Posterior cingulate gyrus (tissue), 11 donors: ENCODE measurements at regions not wholly inside any gene's neighbourhood (a gene's known extent, or its start where the extent isn't known, plus 50 kb on each side); places are given as distances from the start of the nearest gene placed in this dataset.
"Not testable (repeated sequence)": the region's sequence is repeated elsewhere in the genome, so short reads cannot be mapped to it uniquely, and the experiment has no call there.

Source experiments
- DNase-seq, 10 donors: peaks; one replicate each; pipeline versions ENCODE4 v3.0.0 to v3.0.0-alpha.2; 2020 to 2021; ENCODE audit warnings: mixed read lengths in 3 of 10
- intact Hi-C: fragments of 100-400 bp; cut with DNase I; formaldehyde crosslinking; loops from one replicate; pipeline ENCODE4 v1.15.1; 2023

- no peak for DNase-seq
- intact Hi-C loops: no loop called here
Observed at GRCh38 chr5:154595662-154596061, 117.6 kb upstream of the HAND1 start.

- intact Hi-C loops: no loop called here
- DNase-seq: no peak
Observed at GRCh38 chr5:154593796-154594195, 115.8 kb upstream of the HAND1 start.

GRCh38 chr5:154593071-154593470 is 115.0 kb upstream of the HAND1 start:
- no peak for DNase-seq
- intact Hi-C loops: no loop called here

- DNase-seq: peak in 1 of 10 donors; percentile 76
- intact Hi-C loops: no loop called here
Observed at GRCh38 chr5:154590093-154590724, 112.2 kb upstream of the HAND1 start.

GRCh38 chr5:154589511-154589910 is 111.5 kb upstream of the HAND1 start:
- DNase-seq: peak in 2 of 10 donors; percentile 38 to 72
- intact Hi-C loops: no loop called here

GRCh38 chr5:154588833-154589425 is 110.9 kb upstream of the HAND1 start:
- intact Hi-C loops: not testable (repeated sequence)

GRCh38 chr5:154588091-154588774 is 110.2 kb upstream of the HAND1 start:
- DNase-seq: peak in 1 of 10 donors; percentile 49
- intact Hi-C loops: no loop called here

More at GRCh38 chr5:154588833-154589425, 110.9 kb upstream of the HAND1 start:
- peak in 1 of 10 donors; percentile 7 for DNase-seq

GRCh38 chr5:154587123-154588026 is 109.3 kb upstream of the HAND1 start:
- intact Hi-C loops: no loop called here
- peak in 1 of 10 donors; percentile 31 for DNase-seq

- intact Hi-C loops: no loop called here
- no peak for DNase-seq
Observed at GRCh38 chr5:154583671-154584177, 105.7 kb upstream of the HAND1 start.

GRCh38 chr5:154580422-154580821 is 102.4 kb upstream of the HAND1 start:
- DNase-seq: no peak
- intact Hi-C loops: no loop called here

GRCh38 chr5:154577416-154577815 is 99.4 kb upstream of the HAND1 start:
- no peak for DNase-seq
- intact Hi-C loops: no loop called here

- intact Hi-C loops: no loop called here
Observed at GRCh38 chr5:154576429-154576806, 98.4 kb upstream of the HAND1 start.

GRCh38 chr5:154575546-154576428 is 97.8 kb upstream of the HAND1 start:
- no peak for DNase-seq
- intact Hi-C loops: no loop called here

More at GRCh38 chr5:154576429-154576806, 98.4 kb upstream of the HAND1 start:
- no peak for DNase-seq

- intact Hi-C loops: no loop called here
- no peak for DNase-seq
Observed at GRCh38 chr5:154573011-154573410, 95.0 kb upstream of the HAND1 start.

- intact Hi-C loops: no loop called here
- no peak for DNase-seq
Observed at GRCh38 chr5:154571325-154572035, 93.5 kb upstream of the HAND1 start.

- intact Hi-C loops: no loop called here
- DNase-seq: no peak
Observed at GRCh38 chr5:154570572-154571324, 92.7 kb upstream of the HAND1 start.

- no peak for DNase-seq
- intact Hi-C loops: no loop called here
Observed at GRCh38 chr5:154568589-154568988, 90.6 kb upstream of the HAND1 start.

- DNase-seq: no peak
- intact Hi-C loops: no loop called here
Observed at GRCh38 chr5:154567155-154567554, 89.1 kb upstream of the HAND1 start.
